ENCODE measurements at regions not wholly inside any gene's neighbourhood (a gene's known extent, or its start where the extent isn't known, plus 50 kb on each side); places are given as distances from the start of the nearest gene placed in this dataset.

DNA sequence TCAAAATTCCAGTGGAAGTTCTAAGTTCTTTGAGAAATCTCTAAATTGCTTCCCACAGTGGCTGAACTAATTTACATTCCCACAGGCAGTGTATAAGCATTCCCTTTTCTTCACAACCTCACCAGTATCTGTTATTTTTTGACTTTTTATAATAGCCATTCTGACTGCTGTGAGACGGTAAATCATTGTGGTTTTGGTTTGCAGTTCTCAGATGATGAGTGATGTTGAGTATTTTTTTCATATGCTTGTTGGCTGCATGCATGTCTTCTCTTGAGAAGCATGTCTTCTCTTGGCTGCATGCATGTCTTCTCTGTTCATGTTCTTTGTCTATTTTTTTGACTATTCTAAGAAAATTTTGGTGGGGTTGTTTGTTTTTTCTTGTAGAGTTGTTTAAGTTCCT is 499.6 kb upstream of the CCDC54 start:
- TF ChIP-seq SNAI2 (CRISPR knock-in tag; IDR thresholded peaks at IDR 0.05), result no peak
- TF ChIP-seq, protein P1, sequence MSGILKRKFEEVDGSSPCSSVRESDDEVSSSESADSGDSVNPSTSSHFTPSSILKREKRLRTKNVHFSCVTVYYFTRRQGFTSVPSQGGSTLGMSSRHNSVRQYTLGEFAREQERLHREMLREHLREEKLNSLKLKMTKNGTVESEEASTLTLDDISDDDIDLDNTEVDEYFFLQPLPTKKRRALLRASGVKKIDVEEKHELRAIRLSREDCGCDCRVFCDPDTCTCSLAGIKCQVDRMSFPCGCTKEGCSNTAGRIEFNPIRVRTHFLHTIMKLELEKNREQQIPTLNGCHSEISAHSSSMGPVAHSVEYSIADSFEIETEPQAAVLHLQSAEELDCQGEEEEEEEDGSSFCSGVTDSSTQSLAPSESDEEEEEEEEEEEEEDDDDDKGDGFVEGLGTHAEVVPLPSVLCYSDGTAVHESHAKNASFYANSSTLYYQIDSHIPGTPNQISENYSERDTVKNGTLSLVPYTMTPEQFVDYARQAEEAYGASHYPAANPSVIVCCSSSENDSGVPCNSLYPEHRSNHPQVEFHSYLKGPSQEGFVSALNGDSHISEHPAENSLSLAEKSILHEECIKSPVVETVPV (CRISPR knock-in tag; IDR thresholded peaks at IDR 0.05), result no peak
- TF ChIP-seq ZFP3 (CRISPR knock-in tag; IDR thresholded peaks at IDR 0.05), result no peak
- no peak for TF ChIP-seq TOX (CRISPR knock-in tag; IDR thresholded peaks at IDR 0.05; ENCODE audit: borderline replicate concordance)
- TF ChIP-seq, protein P2, sequence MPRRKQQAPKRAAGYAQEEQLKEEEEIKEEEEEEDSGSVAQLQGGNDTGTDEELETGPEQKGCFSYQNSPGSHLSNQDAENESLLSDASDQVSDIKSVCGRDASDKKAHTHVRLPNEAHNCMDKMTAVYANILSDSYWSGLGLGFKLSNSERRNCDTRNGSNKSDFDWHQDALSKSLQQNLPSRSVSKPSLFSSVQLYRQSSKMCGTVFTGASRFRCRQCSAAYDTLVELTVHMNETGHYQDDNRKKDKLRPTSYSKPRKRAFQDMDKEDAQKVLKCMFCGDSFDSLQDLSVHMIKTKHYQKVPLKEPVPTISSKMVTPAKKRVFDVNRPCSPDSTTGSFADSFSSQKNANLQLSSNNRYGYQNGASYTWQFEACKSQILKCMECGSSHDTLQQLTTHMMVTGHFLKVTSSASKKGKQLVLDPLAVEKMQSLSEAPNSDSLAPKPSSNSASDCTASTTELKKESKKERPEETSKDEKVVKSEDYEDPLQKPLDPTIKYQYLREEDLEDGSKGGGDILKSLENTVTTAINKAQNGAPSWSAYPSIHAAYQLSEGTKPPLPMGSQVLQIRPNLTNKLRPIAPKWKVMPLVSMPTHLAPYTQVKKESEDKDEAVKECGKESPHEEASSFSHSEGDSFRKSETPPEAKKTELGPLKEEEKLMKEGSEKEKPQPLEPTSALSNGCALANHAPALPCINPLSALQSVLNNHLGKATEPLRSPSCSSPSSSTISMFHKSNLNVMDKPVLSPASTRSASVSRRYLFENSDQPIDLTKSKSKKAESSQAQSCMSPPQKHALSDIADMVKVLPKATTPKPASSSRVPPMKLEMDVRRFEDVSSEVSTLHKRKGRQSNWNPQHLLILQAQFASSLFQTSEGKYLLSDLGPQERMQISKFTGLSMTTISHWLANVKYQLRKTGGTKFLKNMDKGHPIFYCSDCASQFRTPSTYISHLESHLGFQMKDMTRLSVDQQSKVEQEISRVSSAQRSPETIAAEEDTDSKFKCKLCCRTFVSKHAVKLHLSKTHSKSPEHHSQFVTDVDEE (CRISPR knock-in tag; IDR thresholded peaks at IDR 0.05), result no peak
- no peak for TF ChIP-seq ARNTL (CRISPR knock-in tag; IDR thresholded peaks at IDR 0.05; ENCODE audit: borderline replicate concordance, low read depth)
- TF ChIP-seq, protein P3, sequence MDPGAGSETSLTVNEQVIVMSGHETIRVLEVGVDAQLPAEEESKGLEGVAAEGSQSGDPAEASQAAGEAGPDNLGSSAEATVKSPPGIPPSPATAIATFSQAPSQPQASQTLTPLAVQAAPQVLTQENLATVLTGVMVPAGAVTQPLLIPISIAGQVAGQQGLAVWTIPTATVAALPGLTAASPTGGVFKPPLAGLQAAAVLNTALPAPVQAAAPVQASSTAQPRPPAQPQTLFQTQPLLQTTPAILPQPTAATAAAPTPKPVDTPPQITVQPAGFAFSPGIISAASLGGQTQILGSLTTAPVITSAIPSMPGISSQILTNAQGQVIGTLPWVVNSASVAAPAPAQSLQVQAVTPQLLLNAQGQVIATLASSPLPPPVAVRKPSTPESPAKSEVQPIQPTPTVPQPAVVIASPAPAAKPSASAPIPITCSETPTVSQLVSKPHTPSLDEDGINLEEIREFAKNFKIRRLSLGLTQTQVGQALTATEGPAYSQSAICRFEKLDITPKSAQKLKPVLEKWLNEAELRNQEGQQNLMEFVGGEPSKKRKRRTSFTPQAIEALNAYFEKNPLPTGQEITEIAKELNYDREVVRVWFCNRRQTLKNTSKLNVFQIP (CRISPR knock-in tag; IDR thresholded peaks at IDR 0.05; ENCODE audit: borderline replicate concordance, low read depth), result no peak
- TF ChIP-seq CSDC2 (CRISPR knock-in tag; IDR thresholded peaks at IDR 0.05), result no peak
- TF ChIP-seq ZFP30 (CRISPR knock-in tag; IDR thresholded peaks at IDR 0.05), result no peak
- TF ChIP-seq GLIS3 (CRISPR knock-in tag; IDR thresholded peaks at IDR 0.05), result no peak
- TF ChIP-seq ZNF70 (CRISPR knock-in tag; IDR thresholded peaks at IDR 0.05), result no peak
- no peak for ATAC-seq

DNA sequence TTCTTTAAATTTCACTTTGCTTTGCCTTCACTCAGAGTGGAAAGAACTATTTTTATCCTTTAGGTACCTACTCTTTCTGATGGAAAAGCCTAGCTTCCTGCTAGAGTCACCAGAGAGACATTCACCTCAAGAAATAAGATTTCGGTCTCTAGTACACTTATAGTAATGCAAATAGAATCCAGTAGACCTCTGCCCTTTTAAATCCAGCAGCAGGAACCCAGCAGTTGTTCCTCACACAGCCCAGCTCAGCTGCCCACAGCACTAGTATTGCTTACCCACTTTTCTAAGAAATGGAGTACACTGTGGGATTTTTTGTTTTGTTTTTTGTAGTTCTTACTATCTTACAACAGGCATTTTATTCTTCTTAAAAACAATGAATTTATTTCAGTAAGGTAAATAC is 497.0 kb upstream of the CCDC54 start:
- TF ChIP-seq ZFP3 (CRISPR knock-in tag; IDR thresholded peaks at IDR 0.05) (no peak), ZC3H10 (CRISPR knock-in tag; IDR thresholded peaks at IDR 0.05) (no peak)
- TF ChIP-seq, protein P2 (CRISPR knock-in tag; IDR thresholded peaks at IDR 0.05), result no peak
- no peak for ATAC-seq

DNA sequence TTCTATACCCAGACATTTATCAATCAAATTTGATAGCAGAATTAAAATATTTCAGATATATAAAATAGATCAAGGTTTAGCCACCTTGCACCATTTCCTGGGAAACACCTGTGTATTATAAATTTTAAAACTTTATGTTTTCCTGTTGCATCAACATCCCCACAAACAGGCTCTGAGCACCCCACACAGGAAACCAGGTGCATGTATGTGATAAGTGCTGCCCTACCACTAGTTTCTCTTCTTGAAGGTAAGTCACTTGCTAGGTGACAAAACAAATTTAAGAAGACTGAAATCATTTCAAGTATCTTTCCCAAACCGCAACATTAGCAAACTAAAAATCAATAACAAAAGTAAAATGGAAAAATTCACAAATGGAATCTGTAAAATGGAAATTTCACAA is 496.1 kb upstream of the CCDC54 start:
- no peak for TF ChIP-seq ZFP3 (CRISPR knock-in tag; IDR thresholded peaks at IDR 0.05)
- no peak for TF ChIP-seq ZNF565 (CRISPR knock-in tag; conservative IDR thresholded peaks at IDR 0.05; ENCODE audit: low read depth)
- TF ChIP-seq RARB (CRISPR knock-in tag; IDR thresholded peaks at IDR 0.05), result no peak
- no peak for TF ChIP-seq ESRRG (CRISPR knock-in tag; IDR thresholded peaks at IDR 0.05)
- TF ChIP-seq BACH2 (CRISPR knock-in tag; IDR thresholded peaks at IDR 0.05; ENCODE audit: borderline replicate concordance), result no peak
- TF ChIP-seq GLIS3 (CRISPR knock-in tag; IDR thresholded peaks at IDR 0.05), result no peak
- no peak for TF ChIP-seq ARNTL (CRISPR knock-in tag; IDR thresholded peaks at IDR 0.05; ENCODE audit: borderline replicate concordance, low read depth)
- TF ChIP-seq CSDC2 (CRISPR knock-in tag; IDR thresholded peaks at IDR 0.05), result no peak
- TF ChIP-seq ZC3H10 (CRISPR knock-in tag; IDR thresholded peaks at IDR 0.05), result no peak
- no peak for TF ChIP-seq ZNF8 (CRISPR knock-in tag; IDR thresholded peaks at IDR 0.05)
- no peak for TF ChIP-seq ISL1 (CRISPR knock-in tag; IDR thresholded peaks at IDR 0.05)
- TF ChIP-seq, protein P2 (CRISPR knock-in tag; IDR thresholded peaks at IDR 0.05), result no peak
- TF ChIP-seq, protein P4, sequence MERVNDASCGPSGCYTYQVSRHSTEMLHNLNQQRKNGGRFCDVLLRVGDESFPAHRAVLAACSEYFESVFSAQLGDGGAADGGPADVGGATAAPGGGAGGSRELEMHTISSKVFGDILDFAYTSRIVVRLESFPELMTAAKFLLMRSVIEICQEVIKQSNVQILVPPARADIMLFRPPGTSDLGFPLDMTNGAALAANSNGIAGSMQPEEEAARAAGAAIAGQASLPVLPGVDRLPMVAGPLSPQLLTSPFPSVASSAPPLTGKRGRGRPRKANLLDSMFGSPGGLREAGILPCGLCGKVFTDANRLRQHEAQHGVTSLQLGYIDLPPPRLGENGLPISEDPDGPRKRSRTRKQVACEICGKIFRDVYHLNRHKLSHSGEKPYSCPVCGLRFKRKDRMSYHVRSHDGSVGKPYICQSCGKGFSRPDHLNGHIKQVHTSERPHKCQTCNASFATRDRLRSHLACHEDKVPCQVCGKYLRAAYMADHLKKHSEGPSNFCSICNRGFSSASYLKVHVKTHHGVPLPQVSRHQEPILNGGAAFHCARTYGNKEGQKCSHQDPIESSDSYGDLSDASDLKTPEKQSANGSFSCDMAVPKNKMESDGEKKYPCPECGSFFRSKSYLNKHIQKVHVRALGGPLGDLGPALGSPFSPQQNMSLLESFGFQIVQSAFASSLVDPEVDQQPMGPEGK (CRISPR knock-in tag; IDR thresholded peaks at IDR 0.05; ENCODE audit: borderline replicate concordance), result no peak
- TF ChIP-seq TCF4 (CRISPR knock-in tag; IDR thresholded peaks at IDR 0.05; ENCODE audit: borderline replicate concordance), result no peak
- no peak for TF ChIP-seq OSR1 (CRISPR knock-in tag; IDR thresholded peaks at IDR 0.05)
- TF ChIP-seq, protein P5, sequence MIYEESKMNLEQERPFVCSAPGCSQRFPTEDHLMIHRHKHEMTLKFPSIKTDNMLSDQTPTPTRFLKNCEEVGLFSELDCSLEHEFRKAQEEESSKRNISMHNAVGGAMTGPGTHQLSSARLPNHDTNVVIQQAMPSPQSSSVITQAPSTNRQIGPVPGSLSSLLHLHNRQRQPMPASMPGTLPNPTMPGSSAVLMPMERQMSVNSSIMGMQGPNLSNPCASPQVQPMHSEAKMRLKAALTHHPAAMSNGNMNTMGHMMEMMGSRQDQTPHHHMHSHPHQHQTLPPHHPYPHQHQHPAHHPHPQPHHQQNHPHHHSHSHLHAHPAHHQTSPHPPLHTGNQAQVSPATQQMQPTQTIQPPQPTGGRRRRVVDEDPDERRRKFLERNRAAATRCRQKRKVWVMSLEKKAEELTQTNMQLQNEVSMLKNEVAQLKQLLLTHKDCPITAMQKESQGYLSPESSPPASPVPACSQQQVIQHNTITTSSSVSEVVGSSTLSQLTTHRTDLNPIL (CRISPR knock-in tag; IDR thresholded peaks at IDR 0.05; ENCODE audit: low read depth), result no peak
- no peak for TF ChIP-seq PPARA (CRISPR knock-in tag; IDR thresholded peaks at IDR 0.05; ENCODE audit: borderline replicate concordance)
- TF ChIP-seq ZNF70 (CRISPR knock-in tag; IDR thresholded peaks at IDR 0.05), result no peak
- ATAC-seq, result no peak

Data from SK-N-SH treated with all-trans-retinoic acid at 6 μM for 48 hours (cell line).